Thyroid gland (tissue), 4 donors: ENCODE measurements at regions not wholly inside any gene's neighbourhood (a gene's known extent, or its start where the extent isn't known, plus 50 kb on each side); places are given as distances from the start of the nearest gene placed in this dataset.

Source experiments
- DNase-seq, 2 donors: peaks; one replicate each; pipeline ENCODE4 v3.0.0-alpha.2; 2019
- H3K27ac ChIP-seq, 3 donors: fragments of 200-600 bp; sonication (generic); 1 replicate in 2 of 3; 2 replicates in 1 of 3; pipeline ENCODE4 v1.5.1; 2016 to 2019; ENCODE audit warnings: mild to moderate bottlenecking in 1 of 3, moderate library complexity in 1 of 3
- H3K27me3 ChIP-seq: fragments of 200-600 bp; sonication (generic); one replicate; pipeline ENCODE4 v1.5.1; 2019
- H3K36me3 ChIP-seq, 2 donors: fragments of 200-600 bp; sonication (generic); one replicate each; pipeline ENCODE4 v1.5.1; 2016 to 2019
- H3K4me1 ChIP-seq, 2 donors: fragments of 200-600 bp; sonication (generic); one replicate each; pipeline ENCODE4 v1.5.1; 2017 to 2019
- H3K4me3 ChIP-seq, 3 donors: fragments of 200-600 bp; sonication (generic); replicated peaks in 1 of 3; 1 replicate in 2 of 3; 2 replicates in 1 of 3; pipeline ENCODE4 v1.5.1; 2016; ENCODE audit warnings: mild to moderate bottlenecking in 1 of 3
- H3K9me3 ChIP-seq: fragments of 200-600 bp; sonication (generic); one replicate; pipeline ENCODE4 v1.5.1; 2017
- POLR2A ChIP-seq, 2 donors: fragments of 450-650 bp; IDR thresholded peaks; one replicate each; pipeline ENCODE4 v1.6.1; 2017; ENCODE audit warnings: antibody characterized with exemption in 2 of 2, mild to moderate bottlenecking in 2 of 2, moderate library complexity in 1 of 2
- WGBS, 2 donors: methylation state at CpG; one replicate each; pipeline ENCODE4 v1.1.5; 2017; 5-methylcytosine and 5-hydroxymethylcytosine counted together
- intact Hi-C: fragments of 100-400 bp; cut with DNase I; formaldehyde crosslinking; loops from one replicate; pipeline ENCODE4 v1.15.1; 2023
- TF ChIP-seq, protein P1 (sequence below), 6 experiments: fragments of 200-600 bp in 3 of 6; fragments of 450-650 bp in 3 of 6; sonication (generic) in 3 of 6; IDR thresholded peaks; one replicate each; pipeline ENCODE4 v1.5.1; 2016 to 2019; ENCODE audit warnings: antibody characterized with exemption in 6 of 6, mild to moderate bottlenecking in 2 of 6, inconsistent platforms in 1 of 6, moderate library complexity in 1 of 6

DNA sequence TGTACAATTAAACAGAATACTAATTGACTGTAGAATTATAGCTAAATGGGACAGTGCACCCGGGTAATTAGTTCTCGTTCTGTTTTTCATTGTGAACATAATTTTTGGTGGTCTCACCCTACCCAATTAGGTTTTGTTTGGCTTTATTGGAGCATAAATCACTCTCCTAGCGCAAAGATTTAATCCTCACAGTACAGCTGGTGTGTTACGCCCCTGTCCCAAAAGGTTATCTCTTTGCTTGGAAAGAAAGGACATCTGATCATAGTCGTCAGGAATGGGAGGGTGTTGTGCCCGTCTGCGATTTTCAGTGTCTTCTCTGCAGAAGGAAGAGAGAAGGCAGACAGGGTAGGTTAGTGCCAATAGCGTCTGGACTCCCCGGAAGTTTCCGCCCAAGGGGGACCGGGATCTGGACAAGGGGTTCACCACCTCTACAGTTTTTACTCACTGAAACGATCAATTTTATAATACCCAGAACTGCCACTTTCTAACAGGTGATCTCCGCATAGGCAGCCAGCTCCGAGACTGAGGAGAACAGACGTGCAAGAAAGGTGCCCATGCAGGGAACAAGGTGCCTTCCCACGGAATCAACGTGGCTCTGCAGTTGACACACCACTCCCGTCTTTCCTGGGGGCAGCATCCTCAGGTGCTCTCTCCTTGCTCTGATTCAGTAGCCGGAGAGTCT, 617.4 kb upstream of the CDH4 start:
- H3K4me1 ChIP-seq: no peaks in the 10 kb centered on the region
- H3K4me3 ChIP-seq: no peak overlapping the region
- no peak for TF ChIP-seq POLR2A (IDR thresholded peaks at IDR 0.05)
- TF ChIP-seq, protein P1, sequence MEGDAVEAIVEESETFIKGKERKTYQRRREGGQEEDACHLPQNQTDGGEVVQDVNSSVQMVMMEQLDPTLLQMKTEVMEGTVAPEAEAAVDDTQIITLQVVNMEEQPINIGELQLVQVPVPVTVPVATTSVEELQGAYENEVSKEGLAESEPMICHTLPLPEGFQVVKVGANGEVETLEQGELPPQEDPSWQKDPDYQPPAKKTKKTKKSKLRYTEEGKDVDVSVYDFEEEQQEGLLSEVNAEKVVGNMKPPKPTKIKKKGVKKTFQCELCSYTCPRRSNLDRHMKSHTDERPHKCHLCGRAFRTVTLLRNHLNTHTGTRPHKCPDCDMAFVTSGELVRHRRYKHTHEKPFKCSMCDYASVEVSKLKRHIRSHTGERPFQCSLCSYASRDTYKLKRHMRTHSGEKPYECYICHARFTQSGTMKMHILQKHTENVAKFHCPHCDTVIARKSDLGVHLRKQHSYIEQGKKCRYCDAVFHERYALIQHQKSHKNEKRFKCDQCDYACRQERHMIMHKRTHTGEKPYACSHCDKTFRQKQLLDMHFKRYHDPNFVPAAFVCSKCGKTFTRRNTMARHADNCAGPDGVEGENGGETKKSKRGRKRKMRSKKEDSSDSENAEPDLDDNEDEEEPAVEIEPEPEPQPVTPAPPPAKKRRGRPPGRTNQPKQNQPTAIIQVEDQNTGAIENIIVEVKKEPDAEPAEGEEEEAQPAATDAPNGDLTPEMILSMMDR (IDR thresholded peaks at IDR 0.05): no peak
- intact Hi-C loops: no loop called here
- DNase-seq: no peak
- H3K27ac ChIP-seq: no peak overlapping the region
- no peaks in the 10 kb centered on the region for H3K36me3 ChIP-seq
- WGBS, 2 donors: 84 to 85% methylated on average over 19 of the region's 19 CpGs
- no peaks in the 10 kb centered on the region for H3K27me3 ChIP-seq
- H3K9me3 ChIP-seq: no peaks in the 10 kb centered on the region

DNA sequence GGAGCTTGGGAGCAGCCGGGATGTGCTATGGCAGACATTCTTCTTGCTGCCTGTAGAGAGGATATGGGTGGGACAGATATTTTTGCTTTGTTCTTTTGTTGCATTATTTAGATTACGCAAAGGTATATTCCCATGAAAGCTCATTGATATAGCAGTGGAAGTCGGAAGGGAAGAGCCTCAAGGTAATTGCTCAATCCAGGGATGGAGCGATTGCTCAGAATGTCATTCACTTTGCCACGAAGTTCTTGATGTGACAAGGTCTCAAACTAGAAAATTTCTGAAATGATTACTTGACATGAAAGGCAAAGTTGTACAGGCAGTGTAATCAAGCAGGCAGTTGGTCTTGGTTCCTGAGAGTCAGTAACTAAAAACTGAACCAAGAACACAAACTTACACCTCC, 615.6 kb upstream of the CDH4 start:
- 94 to 95% methylated on average over 5 of the region's 5 CpGs for WGBS, 2 donors
- intact Hi-C loops: no loop called here

DNA sequence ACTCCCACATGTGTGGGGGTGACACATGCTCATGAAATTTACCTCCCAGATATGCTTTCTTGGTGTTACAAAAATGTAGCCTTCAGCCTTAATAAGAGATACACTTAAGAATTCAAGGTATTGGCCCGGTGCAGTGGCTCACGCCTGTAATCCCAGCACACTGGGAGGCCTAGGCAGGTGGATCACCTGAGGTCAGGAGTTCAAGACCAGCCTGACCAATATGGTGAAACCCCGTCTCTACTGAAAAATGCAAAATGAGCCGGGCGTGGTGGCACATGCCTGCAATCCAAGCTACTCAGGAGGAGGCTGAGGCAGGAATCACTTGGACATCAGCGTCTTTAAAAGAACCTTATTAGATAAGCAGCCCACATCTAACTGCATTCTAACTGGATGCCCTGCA, 614.3 kb upstream of the CDH4 start:
- 93 to 94% methylated on average over 6 of the region's 6 CpGs for WGBS, 2 donors
- H3K27me3 ChIP-seq: no peaks in the 10 kb centered on the region
- DNase-seq: no peak
- H3K4me1 ChIP-seq: no peaks in the 10 kb centered on the region
- H3K9me3 ChIP-seq: no peaks in the 10 kb centered on the region
- intact Hi-C loops: no loop called here
- no peak overlapping the region for H3K27ac ChIP-seq
- H3K4me3 ChIP-seq: no peak overlapping the region
- H3K36me3 ChIP-seq: no peaks in the 10 kb centered on the region
- TF ChIP-seq POLR2A (IDR thresholded peaks at IDR 0.05): no peak
- TF ChIP-seq, protein P1 (IDR thresholded peaks at IDR 0.05): no peak

More for the DNA sequence above, 615.6 kb upstream of the CDH4 start:
- no peaks in the 10 kb centered on the region for H3K36me3 ChIP-seq
- no peaks in the 10 kb centered on the region for H3K27me3 ChIP-seq
- no peaks in the 10 kb centered on the region for H3K4me1 ChIP-seq
- H3K4me3 ChIP-seq: no peak overlapping the region
- TF ChIP-seq POLR2A (IDR thresholded peaks at IDR 0.05): no peak
- TF ChIP-seq, protein P1 (IDR thresholded peaks at IDR 0.05): no peak
- no peak for DNase-seq
- no peak overlapping the region for H3K27ac ChIP-seq
- H3K9me3 ChIP-seq: no peaks in the 10 kb centered on the region

DNA sequence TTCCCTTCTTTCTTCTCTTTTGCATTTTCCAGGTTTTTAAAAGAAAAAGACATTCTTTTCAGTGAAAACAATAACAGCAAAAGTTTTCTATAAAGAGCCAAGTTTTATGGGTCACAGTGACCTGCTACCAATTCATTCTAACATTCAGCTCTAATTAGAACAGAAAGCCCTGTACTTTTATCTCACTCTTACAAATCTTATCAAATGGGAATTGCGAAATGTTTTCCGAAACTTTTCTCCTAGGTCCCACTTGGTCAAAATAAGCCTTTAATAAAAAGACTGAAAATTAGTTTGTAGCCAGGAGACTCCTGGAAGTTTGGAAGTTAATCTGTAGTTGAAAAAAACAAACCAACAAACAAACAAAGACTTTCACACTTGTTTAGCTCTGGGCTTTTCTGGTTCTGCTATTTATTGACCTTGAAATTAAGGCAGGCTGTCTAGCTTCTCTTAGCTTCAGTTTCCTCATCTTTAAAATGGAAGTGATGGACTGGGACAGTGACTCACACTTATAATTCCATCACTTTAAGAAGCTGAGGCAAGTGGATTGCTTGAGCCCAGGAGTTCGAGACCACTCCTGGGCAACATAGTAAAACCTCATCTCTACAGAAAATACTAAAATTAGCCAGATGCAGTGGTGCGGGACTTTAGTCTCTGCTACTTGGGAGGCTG, 613.5 kb upstream of the CDH4 start:
- WGBS, 2 donors: 88 to 95% methylated on average over 4 of the region's 4 CpGs
- intact Hi-C loops: no loop called here
- no peak overlapping the region for H3K27ac ChIP-seq

More for the DNA sequence above, 613.5 kb upstream of the CDH4 start:
- Histone ChIP-seq H3K4me1 (no peaks in the 10 kb centered on the region), H3K9me3 (no peaks in the 10 kb centered on the region), H3K27me3 (no peaks in the 10 kb centered on the region), H3K4me3 (no peak overlapping the region), H3K36me3 (no peaks in the 10 kb centered on the region)
- TF ChIP-seq, protein P1 (IDR thresholded peaks at IDR 0.05): no peak
- TF ChIP-seq POLR2A (IDR thresholded peaks at IDR 0.05): no peak
- no peak for DNase-seq
